WERI-Rb-1 (cell line): ENCODE measurements at regions not wholly inside any gene's neighbourhood (a gene's known extent, or its start where the extent isn't known, plus 50 kb on each side); places are given as distances from the start of the nearest gene placed in this dataset.
A peak's percentile ranks its signal among the peaks of the same experiment; 100 is the strongest.

ENCODE experiments used
- DNase-seq: peaks from one replicate; pipeline ENCODE4 v3.0.0-alpha.2; 2020
- H3K27ac ChIP-seq: fragments of 250-450 bp; sonication (Bioruptor Pico); 2 replicates; pipeline ENCODE4 v1.5.1; 2020; ENCODE audit warnings: mild to moderate bottlenecking, moderate library complexity
- H3K27me3 ChIP-seq: fragments of 250-450 bp; sonication (Bioruptor Pico); 2 replicates; pipeline ENCODE4 v1.5.1; 2021; ENCODE audit warnings: mild to moderate bottlenecking, low read depth, moderate library complexity; ENCODE audit not compliant: insufficient read depth, severe bottlenecking
- H3K36me3 ChIP-seq: fragments of 250-450 bp; sonication (Bioruptor Pico); 2 replicates; pipeline ENCODE4 v1.5.1; 2020; ENCODE audit warnings: mild to moderate bottlenecking, moderate library complexity
- H3K4me3 ChIP-seq: 2 replicates; pipeline ENCODE4 v1.5.1; 2011; ENCODE audit warnings: low read depth, mild to moderate bottlenecking, control low read depth, low read length
- H3K9me3 ChIP-seq: fragments of 250-450 bp; sonication (Bioruptor Pico); 2 replicates; pipeline ENCODE4 v1.5.1; 2021; ENCODE audit warnings: mild to moderate bottlenecking, moderate library complexity; ENCODE audit not compliant: severe bottlenecking
- TF ChIP-seq, protein P1 (sequence below): IDR thresholded peaks from 2 replicates; pipeline ENCODE4 v1.5.1; 2011; ENCODE audit warnings: low read depth, mild to moderate bottlenecking, control low read depth, inconsistent platforms, low read length

DNA sequence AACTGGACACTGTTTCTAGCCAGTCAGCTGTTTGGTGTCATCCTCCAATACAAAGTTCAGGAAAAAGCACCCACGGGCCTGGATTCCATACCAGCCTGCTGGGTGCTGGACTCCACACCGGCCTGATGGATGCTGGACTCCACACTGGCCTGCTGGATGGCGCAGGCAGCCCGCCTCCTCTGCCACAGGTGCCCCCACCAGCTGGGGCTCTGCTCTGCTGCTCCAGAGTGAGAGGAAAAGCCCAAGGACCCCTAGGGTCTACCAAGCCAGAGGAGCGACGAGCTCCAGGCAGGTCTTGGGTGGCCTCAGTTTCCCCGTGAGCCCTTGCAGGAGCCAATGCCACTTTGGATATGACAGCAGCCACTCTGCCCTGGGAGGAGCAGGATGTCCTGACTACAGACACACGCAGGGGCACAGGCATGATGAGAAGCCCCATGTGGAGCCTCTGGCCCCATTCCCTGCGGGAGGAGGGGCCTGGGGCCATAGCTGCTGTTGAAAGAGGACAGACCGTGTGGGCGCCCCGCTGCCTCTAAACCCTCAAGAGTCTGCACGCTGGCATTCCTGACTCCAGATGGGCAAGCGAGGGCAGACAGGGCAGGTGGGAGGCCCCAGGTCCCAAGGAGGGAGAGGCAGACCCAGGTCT is 141.6 kb downstream of the OLFM1 start:
- no peak for DNase-seq
- TF ChIP-seq, protein P1, sequence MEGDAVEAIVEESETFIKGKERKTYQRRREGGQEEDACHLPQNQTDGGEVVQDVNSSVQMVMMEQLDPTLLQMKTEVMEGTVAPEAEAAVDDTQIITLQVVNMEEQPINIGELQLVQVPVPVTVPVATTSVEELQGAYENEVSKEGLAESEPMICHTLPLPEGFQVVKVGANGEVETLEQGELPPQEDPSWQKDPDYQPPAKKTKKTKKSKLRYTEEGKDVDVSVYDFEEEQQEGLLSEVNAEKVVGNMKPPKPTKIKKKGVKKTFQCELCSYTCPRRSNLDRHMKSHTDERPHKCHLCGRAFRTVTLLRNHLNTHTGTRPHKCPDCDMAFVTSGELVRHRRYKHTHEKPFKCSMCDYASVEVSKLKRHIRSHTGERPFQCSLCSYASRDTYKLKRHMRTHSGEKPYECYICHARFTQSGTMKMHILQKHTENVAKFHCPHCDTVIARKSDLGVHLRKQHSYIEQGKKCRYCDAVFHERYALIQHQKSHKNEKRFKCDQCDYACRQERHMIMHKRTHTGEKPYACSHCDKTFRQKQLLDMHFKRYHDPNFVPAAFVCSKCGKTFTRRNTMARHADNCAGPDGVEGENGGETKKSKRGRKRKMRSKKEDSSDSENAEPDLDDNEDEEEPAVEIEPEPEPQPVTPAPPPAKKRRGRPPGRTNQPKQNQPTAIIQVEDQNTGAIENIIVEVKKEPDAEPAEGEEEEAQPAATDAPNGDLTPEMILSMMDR = no peak
- H3K4me3 ChIP-seq = no peak overlapping the region
- no peaks in the 10 kb centered on the region for H3K36me3 ChIP-seq
- H3K27me3 ChIP-seq = no peaks in the 10 kb centered on the region
- H3K9me3 ChIP-seq = peaks cover 5% of the 10 kb centered on the region
- H3K27ac ChIP-seq = no peak overlapping the region

DNA sequence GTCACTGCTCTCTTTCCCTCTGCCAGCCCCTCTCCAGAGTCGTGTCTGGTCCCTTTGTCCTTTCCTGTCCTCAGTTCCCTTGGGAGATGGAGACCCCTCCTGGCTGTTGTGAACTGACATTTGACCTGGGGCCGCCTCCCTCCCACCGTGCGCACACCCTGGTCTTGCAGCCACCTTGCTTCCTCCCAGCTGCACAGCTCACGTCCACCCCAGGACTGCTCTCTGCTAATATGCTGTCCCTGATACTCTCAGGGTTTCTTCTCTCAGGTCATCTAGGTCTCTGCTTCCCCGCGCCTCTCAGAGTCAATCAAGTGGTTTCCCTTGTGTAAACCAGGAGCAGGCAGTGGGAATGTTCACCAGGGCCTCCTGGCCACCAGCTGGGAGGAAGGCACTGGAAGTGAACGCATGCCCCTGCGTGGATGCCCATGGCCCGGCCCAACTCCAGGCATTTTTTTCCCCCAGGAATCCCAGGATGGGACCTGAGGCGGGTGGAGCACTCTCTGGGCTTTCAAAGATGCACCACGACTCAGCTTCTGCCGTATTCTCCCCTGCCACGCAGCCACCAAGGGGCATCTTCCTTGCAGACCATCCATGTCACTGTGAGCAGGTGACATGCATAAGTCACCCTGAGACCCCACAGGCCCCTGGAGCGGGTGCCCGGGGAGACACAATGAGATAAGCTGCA is 142.4 kb downstream of the OLFM1 start:
- no peaks in the 10 kb centered on the region for H3K36me3 ChIP-seq
- TF ChIP-seq, protein P1 = peak; percentile 23; the same call in 1 of the 2 replicates
- no peak for DNase-seq
- H3K4me3 ChIP-seq = no peak overlapping the region
- peaks cover 5% of the 10 kb centered on the region for H3K9me3 ChIP-seq
- H3K27me3 ChIP-seq = no peaks in the 10 kb centered on the region
- no peak overlapping the region for H3K27ac ChIP-seq

DNA sequence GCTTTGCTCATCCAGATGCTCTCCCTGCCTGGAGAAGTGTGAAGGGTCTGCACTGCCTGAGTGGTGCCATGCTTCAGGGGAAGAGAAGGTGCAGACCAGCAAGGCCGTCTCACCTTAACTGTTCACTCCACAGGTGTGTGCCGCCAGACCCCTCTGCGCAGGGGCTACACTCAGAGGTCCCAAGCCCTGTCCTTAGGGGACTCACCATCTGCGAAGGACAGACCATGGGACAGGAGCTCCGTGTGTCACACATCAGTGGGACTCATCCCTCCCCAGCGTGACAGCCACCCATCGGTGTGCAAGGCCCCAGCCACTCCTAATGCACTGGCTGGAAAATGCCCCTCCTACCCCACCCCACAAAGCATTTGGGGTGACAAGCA is 142.9 kb downstream of the OLFM1 start:
- Histone ChIP-seq H3K4me3 (no peak overlapping the region), H3K9me3 (peaks cover 5% of the 10 kb centered on the region), H3K36me3 (no peaks in the 10 kb centered on the region), H3K27ac (no peak overlapping the region), H3K27me3 (no peaks in the 10 kb centered on the region)
- TF ChIP-seq, protein P1 = no peak
- no peak for DNase-seq

DNA sequence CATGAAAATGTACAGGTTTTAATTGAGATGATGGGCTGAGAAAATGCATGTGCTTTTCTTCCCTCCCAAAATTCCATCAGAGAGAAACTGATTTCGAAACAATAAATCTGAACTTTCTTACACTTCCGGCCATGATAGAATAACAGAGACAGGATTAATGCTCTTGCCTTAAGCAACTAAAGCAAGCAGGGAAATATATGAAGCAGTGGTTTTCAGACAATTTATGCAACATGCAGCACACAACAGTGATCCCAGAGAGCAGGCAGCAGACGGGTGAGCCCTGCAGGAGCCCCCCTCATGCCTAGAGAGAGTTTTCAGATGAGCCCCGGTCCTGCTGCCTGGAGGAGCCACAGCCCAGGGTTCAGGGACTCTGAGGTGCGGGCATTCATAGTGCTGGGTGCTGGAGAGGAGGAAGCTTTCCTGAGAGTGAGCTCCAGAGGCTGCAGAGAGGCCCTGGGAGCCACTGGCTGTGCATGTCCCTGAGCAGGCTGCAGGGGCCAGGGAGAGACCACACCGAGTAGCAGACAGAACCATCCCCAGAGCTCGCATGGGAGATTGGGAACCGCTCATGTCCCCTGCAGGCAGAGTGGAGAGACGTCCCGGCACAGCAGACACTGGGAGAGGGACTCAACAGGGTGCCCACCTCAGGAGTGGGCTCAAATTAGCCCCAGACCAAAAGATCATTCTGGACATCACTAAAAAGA is 143.5 kb downstream of the OLFM1 start:
- Histone ChIP-seq H3K27me3 (no peaks in the 10 kb centered on the region), H3K9me3 (peaks cover under 1% of the 10 kb centered on the region), H3K36me3 (no peaks in the 10 kb centered on the region), H3K27ac (no peak overlapping the region), H3K4me3 (no peak overlapping the region)
- TF ChIP-seq, protein P1 = no peak
- DNase-seq = no peak

DNA sequence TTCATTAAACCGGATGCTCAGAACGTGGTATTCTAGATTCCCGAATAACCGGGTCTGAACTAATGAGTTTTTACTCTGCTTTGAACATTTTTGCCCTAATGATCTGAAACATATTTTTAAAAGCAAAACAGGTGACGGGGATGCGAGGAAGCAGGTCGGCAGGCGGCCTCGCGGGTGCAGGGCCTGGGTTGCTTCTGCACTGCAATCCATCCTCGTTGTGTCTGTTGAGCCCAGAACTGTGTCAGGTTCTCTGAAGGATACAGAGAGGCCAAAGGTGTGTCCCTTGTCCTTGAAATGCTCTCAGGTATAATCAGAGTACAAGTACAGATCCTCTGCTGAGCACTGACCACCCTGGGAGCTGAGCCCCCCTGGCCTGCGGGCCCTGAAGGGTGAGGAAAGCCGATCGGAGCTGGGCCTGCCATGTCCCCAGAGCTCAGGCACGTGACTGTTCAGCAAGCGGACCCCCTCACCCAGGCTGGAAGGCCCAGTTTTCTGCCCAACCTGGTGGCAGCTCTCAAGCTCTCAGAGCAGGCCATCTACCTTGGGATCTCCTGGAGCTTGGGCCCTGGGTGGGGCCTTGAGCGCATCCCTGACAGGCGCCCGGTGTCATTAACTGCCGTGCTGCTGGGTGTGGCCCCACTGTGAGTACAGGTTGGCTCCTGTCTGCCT is 151.8 kb downstream of the OLFM1 start:
- TF ChIP-seq, protein P1 = no peak
- Histone ChIP-seq H3K27ac (no peak overlapping the region), H3K4me3 (no peak overlapping the region), H3K36me3 (no peaks in the 10 kb centered on the region), H3K9me3 (no peaks in the 10 kb centered on the region), H3K27me3 (no peaks in the 10 kb centered on the region)
- DNase-seq = no peak
